Activated CD8-positive, alpha-beta T cell treated with anti-CD3 and anti-CD28 coated beads for 36 hours (primary cell): ENCODE measurements at regions not wholly inside any gene's neighbourhood (a gene's known extent, or its start where the extent isn't known, plus 50 kb on each side); places are given as distances from the start of the nearest gene placed in this dataset.
"Not testable (repeated sequence)": the region's sequence is repeated elsewhere in the genome, so short reads cannot be mapped to it uniquely, and the experiment has no call there.

Experiments
- ATAC-seq: fragments of 200-7000 bp; cut with Tn5 transposase; one replicate; pipeline ENCODE4 v1.10.0; 2021; ENCODE audit warnings: mild to moderate bottlenecking, moderate library complexity
- CTCF ChIA-PET: fragments of 350-600 bp; sonication (Branson Sonifier 250); formaldehyde crosslinking; loops from one replicate; lab custom pipeline; 2021; ENCODE audit warnings: antibody characterized with exemption; lab: Charles Lee
- POLR2A ChIA-PET: fragments of 350-600 bp; sonication (Branson Sonifier 250); formaldehyde crosslinking; loops from one replicate; lab custom pipeline; 2021; ENCODE audit warnings: antibody characterized with exemption; lab: Charles Lee
- DNase-seq: peaks from one replicate; pipeline ENCODE4 v3.0.0-alpha.2; 2020
- H3K27ac Mint-ChIP-seq: one replicate; pipeline ENCODE4 v1.8.0; 2021; ENCODE audit warnings: mild to moderate bottlenecking, mixed read lengths
- H3K27me3 Mint-ChIP-seq: one replicate; pipeline ENCODE4 v1.8.0; 2021; ENCODE audit warnings: mixed read lengths
- H3K36me3 Mint-ChIP-seq: one replicate; pipeline ENCODE4 v1.8.0; 2021; ENCODE audit warnings: low read depth, mixed read lengths
- H3K4me1 Mint-ChIP-seq: one replicate; pipeline ENCODE4 v1.8.0; 2021; ENCODE audit warnings: low read depth, mixed read lengths
- H3K4me3 Mint-ChIP-seq: one replicate; pipeline ENCODE4 v1.8.0; 2021; ENCODE audit warnings: mild to moderate bottlenecking, moderate library complexity, mixed read lengths
- H3K9me3 Mint-ChIP-seq: one replicate; pipeline ENCODE4 v1.8.0; 2021; ENCODE audit warnings: mixed read lengths
- CTCF ChIP-seq: fragments of 200-600 bp; IDR thresholded peaks from one replicate; pipeline ENCODE4 v1.8.0; 2022; ENCODE audit warnings: antibody characterized with exemption, mild to moderate bottlenecking
- intact Hi-C: fragments of 100-400 bp; cut with micrococcal nuclease; formaldehyde crosslinking; loops from one replicate; pipeline ENCODE4 v1.10.0; 2022

DNA sequence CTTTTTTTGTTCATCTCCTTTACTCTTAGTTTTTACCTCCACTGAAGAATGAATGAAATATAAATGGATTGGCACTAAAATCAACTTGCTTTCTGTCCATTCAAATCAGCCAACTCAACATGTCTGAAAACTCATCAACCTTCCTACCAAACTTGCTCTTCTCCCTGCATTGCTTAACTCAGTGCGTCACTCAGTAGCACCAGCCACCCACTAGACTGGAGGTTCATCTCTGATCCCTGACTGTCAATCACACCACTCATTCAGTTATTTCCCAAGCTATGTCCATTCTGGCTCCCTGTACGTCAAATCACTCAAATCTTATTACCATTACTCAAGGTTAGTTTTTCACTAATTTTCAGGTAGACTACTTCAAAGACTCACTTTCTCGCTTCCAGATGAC, 75.2 kb upstream of the RBMS1 start:
- Mint-ChIP-seq H3K27me3 (no peaks in the 10 kb centered on the region), H3K4me3 (no peak overlapping the region), H3K9me3 (peaks cover 14% of the 10 kb centered on the region), H3K27ac (no peak overlapping the region), H3K36me3 (no peaks in the 10 kb centered on the region), H3K4me1 (peaks cover 7% of the 10 kb centered on the region)
- intact Hi-C loops, result no loop called here
- ChIA-PET POLR2A (no interaction called here), CTCF (no interaction called here)
- ATAC-seq (no peak), DNase-seq (no peak)
- TF ChIP-seq CTCF, result no peak

DNA sequence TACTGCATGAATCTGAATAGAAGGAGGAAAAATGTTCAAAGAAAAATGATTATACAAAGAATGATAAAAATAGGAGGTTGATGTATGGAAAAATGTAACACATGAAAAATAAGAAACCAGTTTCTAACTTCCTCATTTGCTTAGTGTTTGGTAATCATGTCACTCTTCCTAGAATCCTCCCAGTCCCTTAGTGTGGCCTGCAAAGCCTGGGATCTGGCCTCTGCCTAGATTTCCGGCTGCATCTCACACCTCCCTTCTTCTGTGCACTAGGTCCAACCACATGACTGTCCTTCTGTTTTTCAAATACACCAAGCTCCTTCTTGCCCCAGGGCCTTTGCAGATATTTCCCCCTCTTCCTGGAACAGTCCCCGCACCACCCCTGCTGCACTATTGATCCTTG, 76.8 kb upstream of the RBMS1 start:
- POLR2A ChIA-PET, result no interaction called here
- DNase-seq (no peak), ATAC-seq (no peak)
- no peaks in the 10 kb centered on the region for H3K36me3 Mint-ChIP-seq
- no peak overlapping the region for H3K4me3 Mint-ChIP-seq
- H3K4me1 Mint-ChIP-seq, result no peaks in the 10 kb centered on the region
- H3K9me3 Mint-ChIP-seq, result peaks cover 14% of the 10 kb centered on the region
- TF ChIP-seq CTCF, result no peak
- intact Hi-C loops, result no loop called here
- no peak overlapping the region for H3K27ac Mint-ChIP-seq
- CTCF ChIA-PET, result no interaction called here
- no peaks in the 10 kb centered on the region for H3K27me3 Mint-ChIP-seq

DNA sequence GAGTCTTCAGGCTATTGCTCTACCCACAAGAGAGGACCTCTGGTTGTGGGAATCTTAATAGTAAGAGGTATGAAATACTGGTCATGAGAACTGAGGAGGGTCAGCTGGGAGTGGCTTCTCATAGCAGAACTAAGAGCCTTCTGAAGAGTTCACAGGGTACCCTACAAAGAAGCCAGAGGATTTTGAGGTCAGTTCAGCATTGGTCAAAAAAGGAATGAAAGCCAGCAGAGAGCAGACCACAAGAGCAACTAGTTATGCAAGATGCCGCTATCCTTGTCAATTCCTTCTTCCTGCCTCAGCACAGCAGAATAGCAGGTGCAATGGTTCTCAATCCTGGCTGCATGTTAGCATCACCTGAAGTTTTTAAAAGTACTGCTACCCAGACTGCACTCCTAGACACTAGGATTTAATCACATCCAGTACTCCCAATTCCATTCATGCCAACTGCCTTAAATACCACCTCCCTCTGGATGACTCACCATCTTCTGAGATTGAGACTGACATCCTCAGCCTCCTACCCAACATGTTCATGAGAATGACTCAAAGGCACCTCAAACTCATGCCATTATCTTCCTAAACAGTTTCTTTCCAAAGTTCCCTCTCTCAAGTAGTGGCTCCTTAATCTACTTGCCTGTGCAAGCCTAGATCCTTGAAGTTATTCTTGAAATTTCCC, 81.0 kb upstream of the RBMS1 start:
- no peak for DNase-seq
- Mint-ChIP-seq H3K36me3 (no peaks in the 10 kb centered on the region), H3K4me1 (no peaks in the 10 kb centered on the region), H3K27ac (no peak overlapping the region), H3K27me3 (no peaks in the 10 kb centered on the region), H3K9me3 (peaks cover 14% of the 10 kb centered on the region), H3K4me3 (no peak overlapping the region)
- intact Hi-C loops, result no loop called here
- ATAC-seq, result no peak
- ChIA-PET CTCF (no interaction called here), POLR2A (no interaction called here)
- no peak for TF ChIP-seq CTCF

- Mint-ChIP-seq H3K4me3 (no peak overlapping the region), H3K36me3 (no peaks in the 10 kb centered on the region), H3K27me3 (no peaks in the 10 kb centered on the region), H3K4me1 (no peaks in the 10 kb centered on the region), H3K9me3 (peaks cover 14% of the 10 kb centered on the region), H3K27ac (no peak overlapping the region)
- ATAC-seq (no peak), DNase-seq (no peak)
- intact Hi-C loops, result no loop called here
- TF ChIP-seq CTCF, result no peak
- ChIA-PET CTCF (no interaction called here), POLR2A (no interaction called here)
These were observed 81.8 kb upstream of the RBMS1 start for GRCh38 chr2:160575368-160575767.

GRCh38 chr2:160576054-160576499, 82.5 kb upstream of the RBMS1 start:
- intact Hi-C loops, result no loop called here
- H3K9me3 Mint-ChIP-seq, result peaks cover 14% of the 10 kb centered on the region
- no peaks in the 10 kb centered on the region for H3K27me3 Mint-ChIP-seq
- H3K4me3 Mint-ChIP-seq, result no peak overlapping the region
- ChIA-PET POLR2A (no interaction called here), CTCF (no interaction called here)
- ATAC-seq (no peak), DNase-seq (no peak)
- no peaks in the 10 kb centered on the region for H3K36me3 Mint-ChIP-seq
- H3K27ac Mint-ChIP-seq, result no peak overlapping the region
- no peak for TF ChIP-seq CTCF
- no peaks in the 10 kb centered on the region for H3K4me1 Mint-ChIP-seq

DNA sequence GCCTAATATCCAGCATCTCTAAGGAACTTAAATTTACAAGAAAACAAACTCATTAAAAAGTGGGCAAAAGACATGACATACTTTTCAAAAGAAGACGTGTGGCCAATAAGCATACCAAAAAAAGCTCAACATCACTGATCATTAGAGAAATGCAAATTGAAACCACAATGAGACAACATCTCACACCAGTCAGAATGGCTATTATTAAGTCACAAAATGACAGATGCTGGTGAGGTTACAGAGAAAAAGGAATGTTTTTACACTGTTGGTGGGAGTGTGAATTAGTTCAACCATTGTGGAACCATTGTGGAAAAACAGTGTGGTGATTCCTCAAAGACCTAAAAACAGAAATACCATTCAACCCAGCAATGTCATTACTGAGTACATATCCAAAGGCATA, 83.5 kb upstream of the RBMS1 start:
- CTCF ChIA-PET, H3K4me1 Mint-ChIP-seq, ATAC-seq, H3K4me3 Mint-ChIP-seq, DNase-seq, H3K27me3 Mint-ChIP-seq, H3K36me3 Mint-ChIP-seq, H3K9me3 Mint-ChIP-seq, intact Hi-C loops, H3K27ac Mint-ChIP-seq: not testable (repeated sequence)
- POLR2A ChIA-PET, result interaction anchor here (0.6 kb wide), 1 partner anchor 83 kb away, joined by 4 read pairs; no protein-coding TSS in a partner anchor
